ENCODE measurements at regions not wholly inside any gene's neighbourhood (a gene's known extent, or its start where the extent isn't known, plus 50 kb on each side); places are given as distances from the start of the nearest gene placed in this dataset.

DNA sequence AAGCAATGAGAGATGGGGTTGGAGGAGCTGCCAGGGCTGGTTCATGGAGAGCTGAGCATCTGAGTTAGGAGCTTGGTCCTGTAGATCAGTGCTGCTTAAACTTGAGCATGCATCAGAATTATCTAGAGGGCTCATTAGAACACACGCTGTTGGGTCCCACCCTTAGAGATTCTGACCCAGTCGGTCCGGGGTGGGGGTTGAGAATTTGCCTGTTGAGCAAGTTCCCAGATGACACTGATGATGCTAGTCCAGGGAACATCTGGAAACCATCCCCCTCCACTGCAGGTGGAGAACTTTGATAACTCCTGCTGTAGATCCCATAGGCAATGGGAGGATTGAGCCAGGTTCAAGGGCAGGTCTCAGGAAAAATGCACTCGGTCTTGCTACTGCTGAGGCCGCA is 158.0 kb upstream of the KLF4 start:
- DNase-seq = no peak

DNA sequence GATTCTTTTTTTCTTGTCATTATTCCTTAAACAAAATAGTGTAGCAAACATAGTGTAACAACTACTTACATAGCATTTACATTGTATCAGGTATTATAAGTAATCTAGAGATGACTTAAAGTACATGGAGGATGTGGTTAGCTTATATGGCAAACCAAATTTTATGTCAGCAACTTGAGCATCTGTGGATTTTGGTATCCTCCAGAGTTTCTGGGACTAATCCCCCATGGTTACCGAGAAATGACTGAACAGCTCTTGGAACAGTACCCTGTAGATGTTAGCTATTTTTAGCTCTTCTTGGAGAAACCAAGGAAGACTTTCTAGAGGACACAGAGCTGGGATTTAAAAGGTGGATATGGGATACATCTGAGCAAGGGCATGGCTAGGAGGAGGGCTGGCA is 157.6 kb upstream of the KLF4 start:
- DNase-seq = no peak

- DNase-seq = no peak
Measured at GRCh38 chr9:107645464-107645833, 155.9 kb upstream of the KLF4 start.

GRCh38 chr9:107644733-107645463 is 155.3 kb upstream of the KLF4 start:
- no peak for DNase-seq

GRCh38 chr9:107639426-107639825 is 149.9 kb upstream of the KLF4 start:
- no peak for DNase-seq

DNA sequence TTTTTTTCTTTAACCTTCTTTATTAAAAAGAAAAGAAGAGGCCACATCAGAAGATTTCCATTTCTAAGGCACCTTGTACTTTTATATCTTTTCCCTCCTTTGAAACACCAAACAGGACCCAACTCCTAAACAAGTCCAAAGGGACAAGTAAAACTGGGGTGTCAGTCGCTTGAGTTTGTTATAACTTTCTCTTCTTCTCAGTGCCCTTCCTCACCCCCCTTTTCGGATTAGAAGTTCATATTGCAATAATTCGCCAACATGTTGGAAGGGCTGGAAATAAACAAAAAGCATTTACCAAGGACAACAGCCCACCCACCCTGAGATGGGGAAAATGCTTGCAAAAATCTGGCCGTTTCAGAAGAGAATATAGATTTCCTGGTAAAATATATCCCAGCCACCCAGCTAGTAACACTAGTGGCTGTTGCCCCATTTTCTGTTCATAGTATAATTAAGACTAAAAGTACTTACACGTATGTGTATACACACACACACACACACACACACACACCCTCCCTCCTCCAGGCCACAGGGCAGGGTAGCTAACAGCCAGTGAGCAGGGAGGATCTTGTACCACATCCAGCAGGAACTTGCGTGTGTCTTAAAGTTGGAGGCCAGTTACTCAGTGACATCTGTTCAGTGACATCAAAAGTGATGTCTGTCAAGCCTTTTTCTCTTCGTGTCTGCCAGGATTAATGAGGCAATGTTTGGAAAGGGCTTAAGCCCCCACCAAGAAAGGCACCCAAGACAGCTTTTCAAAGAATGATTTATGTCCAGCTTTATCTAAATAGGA is 149.1 kb upstream of the KLF4 start:
- DNase-seq = no peak

DNA sequence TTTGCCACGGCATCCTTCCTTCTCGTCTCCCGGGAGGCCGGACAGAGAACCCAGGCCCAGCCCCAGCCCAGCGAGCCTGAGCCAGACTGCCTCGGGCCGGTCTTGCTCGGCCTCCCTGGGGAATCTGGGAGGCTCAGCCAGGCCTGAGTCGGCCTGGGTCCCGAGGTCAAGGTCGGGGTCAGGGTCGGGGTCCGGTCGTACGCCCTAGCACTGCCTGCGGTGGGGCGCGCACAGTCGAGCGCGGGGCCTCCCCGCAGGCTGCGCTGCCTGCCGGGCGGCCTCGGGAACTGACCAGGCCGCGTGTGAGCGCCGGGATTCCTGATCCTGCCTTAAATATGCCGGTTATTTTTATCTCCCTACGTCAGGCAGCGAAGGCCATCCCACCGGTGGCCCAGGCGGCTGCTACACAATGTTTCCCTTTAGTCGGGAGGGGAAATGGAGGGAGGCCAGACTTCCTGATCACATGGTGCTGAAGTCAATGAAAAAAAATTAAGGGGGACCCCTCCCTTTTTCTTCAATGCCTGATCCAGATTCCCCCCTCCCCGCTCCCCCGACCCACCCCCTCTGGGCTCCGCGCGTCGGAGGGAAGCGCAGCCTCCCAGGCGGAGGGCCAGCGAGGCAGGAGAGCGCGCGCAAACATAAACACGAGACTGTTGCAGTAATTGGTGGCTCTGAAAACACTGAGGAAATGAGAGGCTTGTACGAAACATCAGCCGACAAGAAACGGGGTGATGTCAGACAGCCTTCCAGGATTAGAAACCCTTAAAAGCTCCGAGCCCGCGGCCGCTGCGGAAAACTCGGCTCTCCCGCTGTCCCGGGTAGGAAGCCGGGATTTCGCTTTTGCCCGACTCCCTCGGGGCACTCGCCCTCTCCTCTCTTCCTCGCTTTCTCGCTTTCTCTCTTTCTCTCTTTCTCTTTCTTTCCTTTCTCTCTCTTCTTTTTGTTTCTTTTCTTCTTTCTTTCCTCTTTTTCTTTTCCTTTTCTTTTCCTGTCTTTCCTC is 148.2 kb upstream of the KLF4 start:
- DNase-seq = no peak

- DNase-seq = no peak
Measured at GRCh38 chr9:107636571-107637381, 147.2 kb upstream of the KLF4 start.

DNA sequence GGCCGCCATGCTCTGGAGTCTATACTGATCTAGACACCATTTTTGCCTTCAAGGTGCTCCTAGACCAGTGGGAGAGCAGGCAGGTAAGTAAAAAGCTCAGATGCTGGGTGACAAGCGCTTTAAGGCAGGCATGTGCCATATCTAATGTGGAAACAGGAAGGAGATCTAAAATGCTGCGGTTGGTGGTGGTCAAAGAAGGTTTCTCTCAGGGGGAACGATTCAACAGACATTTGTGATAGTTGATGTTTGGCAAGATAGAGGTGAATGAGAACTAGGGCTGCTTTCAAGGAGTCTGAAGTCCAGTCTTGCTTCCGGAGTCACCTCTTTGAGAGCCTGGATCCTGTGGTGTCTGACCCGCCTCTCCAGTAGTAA is 146.2 kb upstream of the KLF4 start:
- DNase-seq = no peak

DNA sequence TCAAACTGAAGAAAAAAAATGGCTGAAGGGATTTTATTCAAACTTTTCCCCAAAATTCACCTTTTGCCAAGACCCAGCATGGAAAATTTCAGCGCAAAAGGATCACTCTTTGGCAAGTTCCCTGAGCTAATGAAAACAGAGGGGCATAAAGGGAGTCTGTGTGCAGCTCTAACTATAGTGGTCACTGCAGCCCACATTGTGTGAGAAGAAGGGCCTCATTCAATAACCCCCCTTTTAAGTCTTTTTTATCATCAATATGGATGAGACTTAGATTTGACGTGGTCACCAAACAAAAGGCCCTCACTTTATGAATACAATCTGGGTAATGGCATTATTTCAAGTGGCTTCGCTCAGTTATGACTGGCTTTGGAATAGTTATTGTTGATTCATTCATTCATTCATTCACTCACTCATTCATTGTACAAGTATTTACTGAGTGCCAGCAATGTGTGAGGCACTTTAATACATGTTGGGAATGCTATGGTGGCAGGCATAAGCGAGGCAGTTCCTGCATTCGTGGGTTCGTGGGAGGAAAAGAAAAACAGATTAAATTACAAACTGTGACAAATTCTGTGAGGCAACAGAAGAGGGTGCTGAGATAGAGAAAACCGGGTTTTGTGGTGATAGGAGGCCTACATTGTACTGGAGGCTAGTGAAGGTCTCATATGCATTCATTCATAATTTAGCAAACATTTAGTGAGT is 145.7 kb upstream of the KLF4 start:
- DNase-seq = no peak

GRCh38 chr9:107633406-107633805 is 143.8 kb upstream of the KLF4 start:
- no peak for DNase-seq

GRCh38 chr9:107632661-107633060 is 143.1 kb upstream of the KLF4 start:
- DNase-seq = no peak

DNA sequence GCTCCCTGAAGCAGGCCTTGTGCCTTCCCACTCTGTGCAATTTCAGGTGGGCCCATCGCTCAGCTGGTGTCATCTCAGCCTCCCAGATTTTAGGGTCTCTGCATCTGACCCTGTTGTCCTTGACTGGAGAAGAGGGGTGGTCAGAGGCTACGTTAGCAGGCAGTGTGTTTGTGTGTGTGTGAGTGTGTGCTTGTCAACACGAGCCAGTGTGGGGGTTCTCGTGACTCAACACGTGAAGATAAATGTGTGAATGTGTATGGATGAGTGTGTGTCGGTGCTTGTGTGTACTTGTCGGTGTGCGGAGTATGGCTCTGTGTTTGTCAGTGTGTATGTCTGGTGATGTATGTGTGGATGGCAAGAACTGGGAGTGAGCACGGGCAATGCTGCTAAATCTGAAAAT is 142.6 kb upstream of the KLF4 start:
- no peak for DNase-seq

GRCh38 chr9:107631788-107632187 is 142.2 kb upstream of the KLF4 start:
- DNase-seq = no peak

DNA sequence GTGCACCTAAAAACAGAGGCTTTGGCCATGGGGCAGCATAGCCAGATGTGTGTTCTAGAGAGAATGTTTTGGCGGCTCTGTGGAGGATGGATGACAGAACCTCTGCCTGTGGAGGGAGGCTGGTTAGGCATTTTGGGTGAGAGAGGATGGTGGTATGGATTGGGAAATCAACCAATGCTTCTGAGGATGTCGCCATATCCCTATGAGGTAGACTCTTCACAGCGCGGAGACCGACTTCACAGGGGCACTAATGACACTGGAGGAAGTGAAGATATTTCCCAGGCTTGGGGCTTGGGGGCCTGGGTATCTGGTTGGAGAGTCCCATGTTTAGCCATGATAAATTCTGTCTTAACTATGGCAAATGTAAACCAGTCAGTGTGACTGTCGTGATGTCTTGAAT is 140.6 kb upstream of the KLF4 start:
- no peak for DNase-seq

DNA sequence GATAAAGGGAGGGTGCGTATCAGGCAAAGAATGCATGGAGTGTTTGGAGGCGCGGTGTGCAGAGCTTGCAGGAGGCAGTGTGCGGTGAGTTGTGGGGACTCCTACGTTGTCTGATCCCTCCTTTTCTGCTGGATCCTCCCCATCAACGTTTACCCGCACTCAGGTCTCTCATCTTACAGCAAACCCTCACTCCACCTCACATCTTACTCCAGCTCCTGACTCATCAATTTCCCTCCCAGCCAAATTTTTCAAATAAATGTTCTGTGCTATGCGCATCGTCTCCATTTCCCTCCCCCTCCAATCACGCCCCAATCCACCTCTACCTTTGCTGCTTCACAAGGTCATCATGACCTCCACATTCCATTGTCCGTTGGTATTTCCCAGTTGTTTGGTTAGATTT is 138.9 kb upstream of the KLF4 start:
- DNase-seq = no peak

DNA sequence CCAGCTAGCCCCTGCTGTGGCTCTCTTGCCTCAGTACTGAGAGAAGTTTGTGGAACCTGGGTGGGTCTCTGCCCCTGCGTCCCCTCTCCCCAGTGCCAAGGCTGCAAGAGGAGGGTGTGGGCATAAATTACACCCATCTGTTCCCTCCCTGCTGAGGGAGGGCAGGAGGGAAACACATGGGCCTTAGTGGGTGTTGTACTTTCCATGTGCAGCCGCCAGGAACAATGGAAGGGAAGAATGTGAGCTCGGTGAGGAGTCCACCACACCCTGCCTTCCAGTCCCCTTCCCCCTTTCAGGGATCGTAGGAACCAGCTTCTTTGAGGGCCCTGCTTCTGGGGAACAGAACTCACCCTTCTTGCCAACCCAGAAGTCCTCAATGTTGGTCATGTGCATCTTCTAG is 138.2 kb upstream of the KLF4 start:
- no peak for DNase-seq

DNA sequence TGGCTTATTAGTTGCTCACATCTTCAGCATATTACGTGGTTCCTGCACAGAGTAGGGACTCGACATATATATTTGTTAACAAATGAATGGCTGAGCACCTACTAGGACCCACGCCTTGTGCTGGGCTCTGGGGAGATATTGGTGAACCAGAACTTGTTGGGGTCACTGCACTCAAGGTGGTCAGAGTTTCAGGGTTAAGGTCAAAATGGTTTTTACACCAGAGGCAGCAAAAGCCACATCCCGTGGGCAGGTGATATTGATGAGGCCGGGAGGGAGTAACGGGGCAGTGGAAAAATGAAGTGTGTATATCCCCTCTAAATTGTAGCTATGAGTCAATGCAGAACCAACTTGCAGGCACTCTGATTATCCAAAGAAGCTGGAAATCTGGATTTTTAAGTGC is 136.5 kb upstream of the KLF4 start:
- DNase-seq = no peak

- no peak for DNase-seq
Measured at GRCh38 chr9:107625383-107625984, 135.9 kb upstream of the KLF4 start.

- no peak for DNase-seq
Measured at GRCh38 chr9:107624234-107624948, 134.8 kb upstream of the KLF4 start.

DNA sequence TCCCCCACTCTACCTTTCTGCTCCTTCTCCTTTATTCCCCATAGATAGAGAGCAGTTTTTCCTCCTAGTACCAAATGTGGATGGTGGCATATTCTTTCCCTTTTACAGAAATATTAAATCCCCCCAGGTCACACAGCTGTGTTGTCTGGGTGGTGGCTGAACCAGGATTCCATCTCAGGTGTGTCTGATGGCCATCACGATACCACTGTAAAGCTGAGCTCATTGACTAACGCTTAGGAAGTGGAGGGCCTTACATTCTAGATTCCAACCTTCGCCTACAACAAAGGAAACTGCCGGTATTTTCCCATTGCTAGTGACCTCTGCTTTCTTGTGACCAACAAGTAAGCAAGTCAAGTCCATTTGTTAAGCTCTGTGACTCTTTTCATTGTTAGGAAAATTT is 131.9 kb upstream of the KLF4 start:
- DNase-seq = no peak
